ENCODE measurements at regions not wholly inside any gene's neighbourhood (a gene's known extent, or its start where the extent isn't known, plus 50 kb on each side); places are given as distances from the start of the nearest gene placed in this dataset.
"Not testable (repeated sequence)": the region's sequence is repeated elsewhere in the genome, so short reads cannot be mapped to it uniquely, and the experiment has no call there.

DNA sequence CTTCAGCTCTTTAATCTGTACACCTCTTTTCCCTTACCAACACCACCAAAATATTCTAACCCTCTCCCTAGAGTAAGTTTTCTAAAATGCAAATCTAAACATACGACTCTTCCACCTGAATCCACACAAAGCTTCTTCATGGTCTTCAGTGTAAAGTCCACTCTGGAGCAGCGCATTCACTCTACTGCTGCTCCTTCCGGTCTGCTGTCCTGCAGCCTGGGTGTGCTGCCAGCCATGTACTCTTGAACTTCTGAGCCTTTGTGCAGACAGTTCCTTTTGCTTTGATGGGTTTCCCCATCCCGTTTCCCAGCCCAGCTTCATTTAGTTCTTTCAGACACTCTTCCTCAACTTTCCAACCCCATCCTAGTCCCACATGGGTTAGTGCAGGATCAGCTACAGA lies 108.7 kb upstream of the SGK1 start:
- Histone ChIP-seq H3K27ac (no peak overlapping the region), H3K27me3 (replicated peaks; ENCODE audit: insufficient read depth) (no peaks in the 10 kb centered on the region), H3K36me3 (no peaks in the 10 kb centered on the region), H3K9me3 (no peaks in the 10 kb centered on the region), H3K4me3 (no peak overlapping the region), H3K4me1 (replicated peaks) (no peaks in the 10 kb centered on the region)
- intact Hi-C loops (cut with DNase I), result no loop called here
- WGBS, result 98% methylated on average over 4 of the region's 4 CpGs
- TF ChIP-seq, protein P1, sequence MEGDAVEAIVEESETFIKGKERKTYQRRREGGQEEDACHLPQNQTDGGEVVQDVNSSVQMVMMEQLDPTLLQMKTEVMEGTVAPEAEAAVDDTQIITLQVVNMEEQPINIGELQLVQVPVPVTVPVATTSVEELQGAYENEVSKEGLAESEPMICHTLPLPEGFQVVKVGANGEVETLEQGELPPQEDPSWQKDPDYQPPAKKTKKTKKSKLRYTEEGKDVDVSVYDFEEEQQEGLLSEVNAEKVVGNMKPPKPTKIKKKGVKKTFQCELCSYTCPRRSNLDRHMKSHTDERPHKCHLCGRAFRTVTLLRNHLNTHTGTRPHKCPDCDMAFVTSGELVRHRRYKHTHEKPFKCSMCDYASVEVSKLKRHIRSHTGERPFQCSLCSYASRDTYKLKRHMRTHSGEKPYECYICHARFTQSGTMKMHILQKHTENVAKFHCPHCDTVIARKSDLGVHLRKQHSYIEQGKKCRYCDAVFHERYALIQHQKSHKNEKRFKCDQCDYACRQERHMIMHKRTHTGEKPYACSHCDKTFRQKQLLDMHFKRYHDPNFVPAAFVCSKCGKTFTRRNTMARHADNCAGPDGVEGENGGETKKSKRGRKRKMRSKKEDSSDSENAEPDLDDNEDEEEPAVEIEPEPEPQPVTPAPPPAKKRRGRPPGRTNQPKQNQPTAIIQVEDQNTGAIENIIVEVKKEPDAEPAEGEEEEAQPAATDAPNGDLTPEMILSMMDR (IDR thresholded peaks at IDR 0.05), result no peak
- TF ChIP-seq POLR2A (IDR thresholded peaks at IDR 0.05), result no peak
- DNase-seq (ENCODE audit: low spot score), result no peak

DNA sequence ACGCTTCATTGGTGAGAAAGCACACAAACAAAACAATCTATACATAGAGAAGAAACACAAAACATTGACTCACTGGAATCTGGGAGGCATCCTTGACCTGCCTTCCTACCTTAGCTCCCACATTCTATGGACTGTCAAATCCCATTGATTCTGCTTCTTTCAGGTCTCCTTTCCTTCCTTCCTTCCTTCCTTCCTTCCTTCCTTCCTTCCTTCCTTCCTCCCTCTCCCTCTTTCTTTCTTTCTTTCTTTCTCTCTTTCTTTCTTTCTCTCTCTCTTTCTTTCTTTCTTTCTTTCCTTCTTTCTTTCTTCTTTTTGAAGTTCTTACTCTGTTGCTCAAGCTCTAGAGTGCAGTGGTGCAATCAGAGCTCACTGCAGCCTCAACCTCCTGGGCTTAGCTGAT lies 108.0 kb upstream of the SGK1 start:
- H3K4me3 ChIP-seq; H3K9me3 ChIP-seq; H3K4me1 ChIP-seq (replicated peaks); H3K36me3 ChIP-seq; H3K27ac ChIP-seq; intact Hi-C loops (cut with DNase I); DNase-seq (ENCODE audit: low spot score); H3K27me3 ChIP-seq (replicated peaks; ENCODE audit: insufficient read depth): not testable (repeated sequence)
- WGBS, result 100% methylated on average over 1 of the region's 1 CpG

DNA sequence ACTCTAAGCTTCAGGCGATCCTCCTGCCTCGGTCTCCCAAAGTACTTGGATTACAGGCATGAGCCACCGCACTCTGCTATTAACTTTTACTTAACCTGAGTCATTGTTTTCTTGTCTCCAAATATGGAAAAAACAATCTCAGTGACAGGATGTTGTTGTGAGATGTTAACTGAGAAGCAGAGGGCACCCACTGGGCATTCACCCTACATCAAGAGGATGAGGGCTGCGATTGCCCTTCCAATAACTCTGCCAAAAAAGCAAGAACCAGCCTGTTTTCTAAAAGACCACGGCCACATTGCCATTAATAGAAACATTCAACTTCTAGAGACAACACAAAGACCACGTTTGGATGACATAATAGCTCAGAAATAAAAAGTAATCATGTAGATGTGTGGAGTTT lies 107.6 kb upstream of the SGK1 start:
- 87% methylated on average over 6 of the region's 6 CpGs for whole genome bisulfite sequencing
- Histone ChIP-seq H3K27ac (no peak overlapping the region), H3K4me1 (replicated peaks) (no peaks in the 10 kb centered on the region), H3K36me3 (no peaks in the 10 kb centered on the region), H3K9me3 (no peaks in the 10 kb centered on the region), H3K4me3 (no peak overlapping the region), H3K27me3 (replicated peaks; ENCODE audit: insufficient read depth) (no peaks in the 10 kb centered on the region)
- intact Hi-C loops (cut with DNase I), result no loop called here
- TF ChIP-seq, protein P1 (IDR thresholded peaks at IDR 0.05), result no peak
- no peak for TF ChIP-seq POLR2AphosphoS5 (IDR thresholded peaks at IDR 0.05)
- TF ChIP-seq POLR2A (IDR thresholded peaks at IDR 0.05), result no peak
- no peak for DNase-seq (ENCODE audit: low spot score)

DNA sequence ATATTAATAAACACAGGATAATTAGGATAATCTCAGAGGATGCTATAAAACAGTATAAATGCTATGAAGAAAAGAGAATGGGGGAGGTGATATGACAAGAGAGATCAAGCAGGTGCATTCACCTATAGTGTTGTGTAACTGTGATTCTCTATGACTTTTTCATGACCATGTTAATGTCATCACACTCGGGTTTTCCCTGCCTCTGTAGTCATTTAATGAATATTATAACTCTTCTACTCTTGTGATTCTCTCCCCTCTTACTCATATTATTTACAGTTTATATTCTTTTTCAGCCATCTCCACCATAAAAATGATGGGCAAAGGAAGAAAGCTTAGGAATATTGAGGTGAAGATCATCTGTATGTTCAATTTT lies 106.9 kb upstream of the SGK1 start:
- no peaks in the 10 kb centered on the region for H3K27me3 ChIP-seq (replicated peaks; ENCODE audit: insufficient read depth)
- 91% methylated on average over 1 of the region's 1 CpG for WGBS
- H3K27ac ChIP-seq, result no peak overlapping the region
- no peaks in the 10 kb centered on the region for H3K4me1 ChIP-seq (replicated peaks)
- DNase-seq (ENCODE audit: low spot score), result no peak
- TF ChIP-seq POLR2A (IDR thresholded peaks at IDR 0.05) (no peak), POLR2AphosphoS5 (IDR thresholded peaks at IDR 0.05) (no peak)
- TF ChIP-seq, protein P1 (IDR thresholded peaks at IDR 0.05), result no peak
- no peak overlapping the region for H3K4me3 ChIP-seq
- H3K36me3 ChIP-seq, result no peaks in the 10 kb centered on the region
- no peaks in the 10 kb centered on the region for H3K9me3 ChIP-seq
- intact Hi-C loops (cut with DNase I), result no loop called here

DNA sequence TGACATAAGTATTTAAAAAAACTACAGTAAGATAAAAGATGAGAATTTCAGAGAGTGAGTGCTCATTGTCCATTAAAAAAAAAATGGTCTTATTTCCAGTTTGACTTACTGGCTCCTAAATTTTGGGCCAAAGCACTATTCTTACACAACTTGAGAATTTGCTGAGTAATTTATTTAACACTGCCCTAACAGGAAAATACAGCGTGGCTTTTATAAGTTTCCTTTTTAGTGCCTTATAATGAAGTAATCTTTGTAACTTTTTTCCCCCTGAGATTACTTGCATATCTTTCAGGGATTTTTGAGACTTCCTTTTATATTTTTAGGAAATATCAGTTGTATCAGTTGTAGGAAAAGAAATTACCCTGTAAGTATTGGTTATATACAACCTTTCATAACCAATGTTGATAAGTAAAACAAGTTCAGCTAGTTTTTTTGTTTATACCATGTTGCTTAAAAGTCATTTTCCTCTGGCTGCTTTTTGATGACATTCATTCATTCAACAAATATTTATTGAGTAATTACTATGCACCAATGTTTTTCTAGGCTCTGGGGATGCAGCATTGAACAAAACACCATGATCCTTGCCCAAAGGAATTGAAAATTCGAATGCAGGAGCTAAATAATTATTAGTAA lies 106.4 kb upstream of the SGK1 start:
- Histone ChIP-seq H3K27me3 (replicated peaks; ENCODE audit: insufficient read depth) (no peaks in the 10 kb centered on the region), H3K4me1 (replicated peaks) (no peaks in the 10 kb centered on the region), H3K4me3 (no peak overlapping the region), H3K36me3 (no peaks in the 10 kb centered on the region), H3K9me3 (no peaks in the 10 kb centered on the region), H3K27ac (no peak overlapping the region)
- TF ChIP-seq POLR2A (IDR thresholded peaks at IDR 0.05), result no peak
- TF ChIP-seq POLR2AphosphoS5 (IDR thresholded peaks at IDR 0.05), result no peak
- TF ChIP-seq, protein P1 (IDR thresholded peaks at IDR 0.05), result no peak
- no peak for DNase-seq (ENCODE audit: low spot score)
- intact Hi-C loops (cut with DNase I), result no loop called here
- WGBS, result 64% methylated on average over 2 of the region's 2 CpGs

Measured in prostate gland (tissue), 2 donors.